ENCODE measurements at regions not wholly inside any gene's neighbourhood (a gene's known extent, or its start where the extent isn't known, plus 50 kb on each side); places are given as distances from the start of the nearest gene placed in this dataset.
"Not testable (repeated sequence)": the region's sequence is repeated elsewhere in the genome, so short reads cannot be mapped to it uniquely, and the experiment has no call there.

DNA sequence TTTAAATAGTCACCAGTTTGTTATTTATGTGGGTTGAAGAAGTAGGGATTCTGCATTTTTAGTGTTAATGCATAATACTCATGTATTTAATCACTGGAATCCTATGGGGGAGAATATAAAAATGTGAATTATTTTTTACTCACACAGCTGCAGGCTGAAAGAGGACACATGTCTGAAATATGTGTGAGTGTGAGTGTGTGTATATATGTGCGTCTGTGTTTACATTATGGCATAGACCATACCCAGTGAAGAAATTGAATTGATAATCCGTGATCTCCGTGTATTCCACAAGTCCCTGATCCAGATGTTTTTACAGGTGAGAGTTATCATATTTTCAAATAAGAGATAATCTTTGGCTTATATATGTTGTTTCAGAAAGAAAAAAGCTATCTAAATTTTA lies 225.3 kb downstream of the ICOS start:
- no peak for TF ChIP-seq POLR2A (IDR thresholded peaks at IDR 0.05)
- TF ChIP-seq, protein P1, sequence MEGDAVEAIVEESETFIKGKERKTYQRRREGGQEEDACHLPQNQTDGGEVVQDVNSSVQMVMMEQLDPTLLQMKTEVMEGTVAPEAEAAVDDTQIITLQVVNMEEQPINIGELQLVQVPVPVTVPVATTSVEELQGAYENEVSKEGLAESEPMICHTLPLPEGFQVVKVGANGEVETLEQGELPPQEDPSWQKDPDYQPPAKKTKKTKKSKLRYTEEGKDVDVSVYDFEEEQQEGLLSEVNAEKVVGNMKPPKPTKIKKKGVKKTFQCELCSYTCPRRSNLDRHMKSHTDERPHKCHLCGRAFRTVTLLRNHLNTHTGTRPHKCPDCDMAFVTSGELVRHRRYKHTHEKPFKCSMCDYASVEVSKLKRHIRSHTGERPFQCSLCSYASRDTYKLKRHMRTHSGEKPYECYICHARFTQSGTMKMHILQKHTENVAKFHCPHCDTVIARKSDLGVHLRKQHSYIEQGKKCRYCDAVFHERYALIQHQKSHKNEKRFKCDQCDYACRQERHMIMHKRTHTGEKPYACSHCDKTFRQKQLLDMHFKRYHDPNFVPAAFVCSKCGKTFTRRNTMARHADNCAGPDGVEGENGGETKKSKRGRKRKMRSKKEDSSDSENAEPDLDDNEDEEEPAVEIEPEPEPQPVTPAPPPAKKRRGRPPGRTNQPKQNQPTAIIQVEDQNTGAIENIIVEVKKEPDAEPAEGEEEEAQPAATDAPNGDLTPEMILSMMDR (IDR thresholded peaks at IDR 0.05 in 4 of 5, conservative IDR thresholded peaks at IDR 0.05 in 1 of 5), result no peak
- H3K4me3 ChIP-seq, result no peak overlapping the region
- H3K27ac ChIP-seq, result no peak overlapping the region
- no peaks in the 10 kb centered on the region for H3K36me3 ChIP-seq
- no peaks in the 10 kb centered on the region for H3K27me3 ChIP-seq
- intact Hi-C loops (cut with DNase I; ENCODE audit: low total_unique reads) (no loop called here), in situ Hi-C loops (cut with MboI; ENCODE audit: low sequenced_read_pairs in 4 of 4) (no loop called here)
- no peaks in the 10 kb centered on the region for H3K9me3 ChIP-seq
- DNase-seq (no peak), ATAC-seq (no peak)
- no peaks in the 10 kb centered on the region for H3K4me1 ChIP-seq

DNA sequence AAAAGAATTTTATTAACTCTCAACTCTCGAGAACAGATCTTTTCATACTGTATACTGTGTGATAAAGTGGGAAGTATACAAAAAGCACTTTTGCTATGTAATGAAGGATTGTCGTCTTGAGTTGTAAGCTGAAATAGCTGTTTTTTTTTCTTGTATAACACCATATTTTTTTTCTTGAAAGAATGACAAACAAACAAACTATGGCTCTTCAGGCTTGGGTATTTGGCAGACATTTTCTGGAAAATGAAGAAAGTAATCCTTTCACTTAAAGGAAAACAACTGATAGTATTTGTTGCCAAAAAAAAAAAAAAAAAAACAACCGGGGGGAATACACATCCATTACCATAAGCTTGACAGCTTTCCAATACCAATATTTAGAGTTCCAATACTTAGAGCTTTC lies 230.4 kb downstream of the ICOS start:
- H3K27me3 ChIP-seq, result no peaks in the 10 kb centered on the region
- ATAC-seq (no peak), DNase-seq (no peak)
- no peaks in the 10 kb centered on the region for H3K9me3 ChIP-seq
- H3K27ac ChIP-seq, result no peak overlapping the region
- H3K4me1 ChIP-seq, result no peaks in the 10 kb centered on the region
- no peak overlapping the region for H3K4me3 ChIP-seq
- TF ChIP-seq POLR2A (IDR thresholded peaks at IDR 0.05), result no peak
- TF ChIP-seq, protein P1 (IDR thresholded peaks at IDR 0.05 in 4 of 5, conservative IDR thresholded peaks at IDR 0.05 in 1 of 5), result no peak
- intact Hi-C loops (cut with DNase I; ENCODE audit: low total_unique reads), result no loop called here
- in situ Hi-C loops (cut with MboI; ENCODE audit: low sequenced_read_pairs in 4 of 4), result no loop called here
- no peaks in the 10 kb centered on the region for H3K36me3 ChIP-seq

DNA sequence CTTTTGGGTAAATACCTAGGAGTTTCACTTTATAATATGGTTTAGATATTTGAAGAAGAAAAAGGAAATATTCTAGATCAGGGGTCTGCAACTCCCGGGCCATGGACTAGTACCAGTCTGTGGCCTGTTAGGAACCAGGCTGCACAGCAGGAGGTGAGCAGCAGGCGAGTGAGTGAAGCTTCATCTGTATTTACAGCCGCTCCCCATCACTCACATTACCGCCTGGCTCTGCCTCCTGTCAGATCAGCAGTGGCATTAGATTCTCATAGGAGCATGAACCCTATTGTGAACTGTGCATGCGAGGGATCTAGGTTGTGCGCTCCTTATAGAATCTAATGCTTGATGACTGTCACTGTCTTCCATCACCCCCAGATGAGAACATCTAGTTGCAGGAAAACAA lies 231.1 kb downstream of the ICOS start:
- H3K4me1 ChIP-seq; H3K9me3 ChIP-seq; H3K27me3 ChIP-seq; H3K4me3 ChIP-seq; ATAC-seq; H3K36me3 ChIP-seq; intact Hi-C loops (cut with DNase I; ENCODE audit: low total_unique reads); H3K27ac ChIP-seq; in situ Hi-C loops (cut with MboI; ENCODE audit: low sequenced_read_pairs in 4 of 4); DNase-seq: not testable (repeated sequence)

DNA sequence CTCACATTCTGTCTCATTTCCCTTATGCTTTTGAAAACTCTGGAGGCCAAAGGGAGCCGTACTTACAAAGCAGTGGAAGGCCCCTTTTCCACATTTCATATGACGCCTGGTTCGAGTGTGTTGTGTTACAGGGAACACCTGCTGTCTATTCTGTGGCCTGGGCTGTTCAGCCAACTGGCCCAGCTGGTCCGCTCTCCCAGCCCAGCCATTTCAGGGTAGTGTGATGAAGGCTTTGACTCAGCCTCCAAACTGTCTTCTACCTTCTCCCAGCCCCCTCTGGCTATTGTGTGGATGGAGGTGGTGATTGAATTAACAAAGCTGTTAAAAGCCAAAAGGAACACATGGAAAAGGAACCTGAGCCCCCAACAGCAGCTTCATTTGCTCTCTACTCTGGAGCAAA lies 233.8 kb downstream of the ICOS start:
- ATAC-seq (no peak), DNase-seq (no peak)
- Histone ChIP-seq H3K9me3 (no peaks in the 10 kb centered on the region), H3K4me3 (no peak overlapping the region), H3K4me1 (no peaks in the 10 kb centered on the region), H3K36me3 (no peaks in the 10 kb centered on the region), H3K27me3 (no peaks in the 10 kb centered on the region), H3K27ac (no peak overlapping the region)
- no peak for TF ChIP-seq POLR2A (IDR thresholded peaks at IDR 0.05)
- intact Hi-C loops (cut with DNase I; ENCODE audit: low total_unique reads), result no loop called here
- in situ Hi-C loops (cut with MboI; ENCODE audit: low sequenced_read_pairs in 4 of 4), result no loop called here

DNA sequence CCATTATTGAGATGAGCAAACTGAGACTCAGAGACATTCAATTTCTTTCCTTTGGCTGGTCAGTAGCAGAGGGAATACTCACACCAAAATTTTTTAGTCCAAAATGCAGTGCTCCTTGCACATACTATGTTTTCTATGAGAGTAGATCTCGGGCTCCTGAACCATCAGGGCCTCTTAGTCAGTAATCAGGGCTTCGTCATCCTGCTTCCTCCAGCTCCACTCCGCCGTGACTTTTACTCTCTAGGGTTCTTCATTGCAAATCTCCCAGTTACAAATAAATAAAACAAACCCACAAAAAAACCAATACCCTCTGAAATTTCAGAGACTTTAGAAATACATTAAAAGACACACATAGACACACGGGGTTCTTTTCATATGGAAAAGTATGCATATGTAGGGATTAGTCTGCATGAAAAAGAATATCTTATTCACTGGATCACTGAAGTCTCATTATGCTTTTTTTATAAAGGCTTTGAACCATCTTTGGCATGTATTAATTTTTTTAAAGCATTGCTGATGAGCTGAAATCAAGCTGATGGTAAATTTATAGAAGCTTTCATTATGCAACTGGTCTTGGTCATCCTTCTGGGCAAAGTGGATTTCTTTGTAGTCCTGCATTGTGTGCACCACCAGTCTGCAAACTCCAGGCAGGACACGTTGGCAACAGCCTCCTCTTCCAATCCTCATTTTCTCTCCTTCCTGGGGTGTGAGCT lies 235.0 kb downstream of the ICOS start:
- intact Hi-C loops (cut with DNase I; ENCODE audit: low total_unique reads), result no loop called here
- no peaks in the 10 kb centered on the region for H3K9me3 ChIP-seq

More for the DNA sequence above, 235.0 kb downstream of the ICOS start:
- H3K4me1 ChIP-seq, result no peaks in the 10 kb centered on the region
- TF ChIP-seq POLR2A (IDR thresholded peaks at IDR 0.05), result no peak
- TF ChIP-seq, protein P1 (IDR thresholded peaks at IDR 0.05 in 4 of 5, conservative IDR thresholded peaks at IDR 0.05 in 1 of 5), result no peak
- DNase-seq (no peak), ATAC-seq (no peak)
- in situ Hi-C loops (cut with MboI; ENCODE audit: low sequenced_read_pairs in 4 of 4), result no loop called here
- H3K4me3 ChIP-seq, result no peak overlapping the region
- no peak overlapping the region for H3K27ac ChIP-seq
- H3K27me3 ChIP-seq, result no peaks in the 10 kb centered on the region
- no peaks in the 10 kb centered on the region for H3K36me3 ChIP-seq
